SK-N-SH (cell line): ENCODE measurements at regions not wholly inside any gene's neighbourhood (a gene's known extent, or its start where the extent isn't known, plus 50 kb on each side); places are given as distances from the start of the nearest gene placed in this dataset.

Source experiments
- CTCF ChIA-PET: fragments of 300-600, 350-600 bp; formaldehyde crosslinking; extraction: SDS; loops from one replicate; lab custom pipeline; 2021; lab: Yijun Ruan, JAX
- POLR2A ChIA-PET: fragments of 350-600 bp; sonication (Branson Sonifier 250); formaldehyde crosslinking; extraction: SDS; loops from one replicate; lab custom pipeline; 2020; ENCODE audit warnings: antibody characterized with exemption, inconsistent platforms; lab: Yijun Ruan, JAX
- DNase-seq: peaks from one replicate; pipeline ENCODE4 v3.0.0; 2012
- H2AFZ ChIP-seq: fragments of 200-600 bp; sonication (generic); 2 replicates; pipeline ENCODE4 v1.8.1; 2016; ENCODE audit warnings: antibody characterized with exemption, mild to moderate bottlenecking, low read depth
- H3F3A ChIP-seq: fragments of 200-600 bp; sonication (generic); replicated peaks from 2 replicates; pipeline ENCODE3; 2016; ENCODE audit warnings: antibody characterized with exemption, mild to moderate bottlenecking; ENCODE audit not compliant: insufficient read depth
- H3K27ac ChIP-seq, 2 experiments: fragments of 200-500 bp in 1 of 2; fragments of 200-600 bp in 1 of 2; sonication (Bioruptor generic) in 1 of 2; sonication (generic), shearing (Covaris generic) in 1 of 2; 2 replicates each; pipeline versions ENCODE4 v1.5.1 to v1.6.1; 2014 to 2016; ENCODE audit warnings: low read depth in 2 of 2, inconsistent platforms in 1 of 2, low read length in 1 of 2, mild to moderate bottlenecking in 1 of 2, mixed read lengths in 1 of 2
- H3K27me3 ChIP-seq: fragments of 200-600 bp; sonication (generic), shearing (Covaris generic); 2 replicates; pipeline ENCODE4 v1.6.1; 2016; ENCODE audit warnings: mixed run types; ENCODE audit not compliant: insufficient read depth
- H3K36me3 ChIP-seq, 2 experiments: fragments of 200-500 bp in 1 of 2; fragments of 200-600 bp in 1 of 2; sonication (Bioruptor generic) in 1 of 2; sonication (generic) in 1 of 2; replicated peaks in 1 of 2; 2 replicates each; pipeline versions ENCODE3 to v1.5.1; 2014 to 2016; ENCODE audit warnings: low read length in 1 of 2, mild to moderate bottlenecking in 1 of 2; ENCODE audit not compliant: insufficient read depth in 2 of 2, control insufficient read depth in 1 of 2
- H3K4me1 ChIP-seq, 2 experiments: fragments of 200-500 bp in 1 of 2; fragments of 200-600 bp in 1 of 2; sonication (Bioruptor generic) in 1 of 2; sonication (generic), shearing (Covaris generic) in 1 of 2; 2 replicates each; pipeline versions ENCODE4 v1.5.1 to v1.6.1; 2014 to 2016; ENCODE audit warnings: low read depth in 1 of 2, low read length in 1 of 2, mixed run types in 1 of 2; ENCODE audit not compliant: insufficient read depth in 2 of 2, control insufficient read depth in 1 of 2
- H3K4me2 ChIP-seq: fragments of 200-600 bp; sonication (generic), shearing (Covaris generic); 2 replicates; pipeline ENCODE4 v1.6.1; 2017; ENCODE audit warnings: mixed run types
- H3K4me3 ChIP-seq, 2 experiments: fragments of 200-500 bp in 1 of 2; fragments of 200-600 bp in 1 of 2; sonication (Bioruptor generic) in 1 of 2; sonication (generic), shearing (Covaris generic) in 1 of 2; 2 replicates each; pipeline versions ENCODE4 v1.5.1 to v1.8.1; 2014 to 2016; ENCODE audit warnings: low read depth in 2 of 2, inconsistent platforms in 1 of 2, low read length in 1 of 2, mild to moderate bottlenecking in 1 of 2, mixed read lengths in 1 of 2, moderate library complexity in 1 of 2
- H3K79me2 ChIP-seq: fragments of 200-600 bp; sonication (generic); 2 replicates; pipeline ENCODE4 v1.8.1; 2017; ENCODE audit warnings: mild to moderate bottlenecking; ENCODE audit not compliant: insufficient read depth
- H3K9ac ChIP-seq: fragments of 200-600 bp; sonication (generic); 2 replicates; pipeline ENCODE4 v1.6.1; 2017; ENCODE audit warnings: mixed run types
- H3K9me2 ChIP-seq: fragments of 200-600 bp; sonication (generic); 2 replicates; pipeline ENCODE4 v1.6.1; 2017; ENCODE audit warnings: mixed run types
- H3K9me3 ChIP-seq: fragments of 200-600 bp; sonication (generic); 2 replicates; pipeline ENCODE4 v1.6.1; 2017; ENCODE audit warnings: mixed run types, mild to moderate bottlenecking, moderate library complexity
- H4K20me1 ChIP-seq: fragments of 200-600 bp; sonication (generic); 2 replicates; pipeline ENCODE4 v1.6.1; 2017; ENCODE audit warnings: mild to moderate bottlenecking, mixed run types; ENCODE audit not compliant: insufficient read depth
- CHD2 ChIP-seq: fragments of 150-350 bp; IDR thresholded peaks from 2 replicates; pipeline ENCODE4 v1.6.1; 2018; ENCODE audit warnings: low read length; ENCODE audit not compliant: partially characterized antibody
- EP300 ChIP-seq, 2 experiments: IDR thresholded peaks; 2 replicates each; pipeline versions ENCODE4 v1.4.0 to v1.6.1; 2012; ENCODE audit warnings: borderline replicate concordance in 1 of 2, low read depth in 1 of 2, low read length in 1 of 2
- FOSL2 ChIP-seq: IDR thresholded peaks from 2 replicates; pipeline ENCODE4 v1.4.0; 2012; ENCODE audit warnings: low read depth, mild to moderate bottlenecking, moderate library complexity, borderline replicate concordance
- FOXJ3 ChIP-seq: sonication (generic); formaldehyde crosslinking; IDR thresholded peaks from 2 replicates; pipeline ENCODE4 v1.5.1; 2020; ENCODE audit warnings: mild to moderate bottlenecking, missing genetic modification reagents
- FOXM1 ChIP-seq: IDR thresholded peaks from 2 replicates; pipeline ENCODE4 v1.4.0; 2012; ENCODE audit warnings: low read depth, mild to moderate bottlenecking
- JUND ChIP-seq: IDR thresholded peaks from 2 replicates; pipeline ENCODE4 v1.4.0; 2012
- MEF2A ChIP-seq: IDR thresholded peaks from 2 replicates; pipeline ENCODE4 v1.4.0; 2012; ENCODE audit warnings: low read depth, borderline replicate concordance
- MXI1 ChIP-seq: IDR thresholded peaks from 2 replicates; pipeline ENCODE4 v1.6.1; 2012; ENCODE audit warnings: mild to moderate bottlenecking, low read depth, low read length, improper control_type of control experiment
- NFIC ChIP-seq: IDR thresholded peaks from 2 replicates; pipeline ENCODE4 v1.4.0; 2012; ENCODE audit warnings: borderline replicate concordance
- PBX3 ChIP-seq: IDR thresholded peaks from 2 replicates; pipeline ENCODE4; 2012
- RAD21 ChIP-seq: IDR thresholded peaks from 2 replicates; pipeline ENCODE4 v1.6.1; 2012; ENCODE audit warnings: mild to moderate bottlenecking, low read length
- RXRA ChIP-seq: IDR thresholded peaks from 2 replicates; pipeline ENCODE4 v1.4.0; 2012; ENCODE audit warnings: low read depth, mild to moderate bottlenecking, borderline replicate concordance
- SIN3A ChIP-seq: IDR thresholded peaks from 2 replicates; pipeline ENCODE4 v1.6.1; 2012; ENCODE audit warnings: low read depth, mild to moderate bottlenecking, low read length, moderate library complexity, borderline replicate concordance
- SMC3 ChIP-seq: IDR thresholded peaks from 2 replicates; pipeline ENCODE4 v1.6.1; 2012; ENCODE audit warnings: low read depth, low read length, improper control_type of control experiment
- TCF12 ChIP-seq: IDR thresholded peaks from 2 replicates; pipeline ENCODE4 v1.4.0; 2012
- USF1 ChIP-seq: IDR thresholded peaks from 2 replicates; pipeline ENCODE4 v1.4.0; 2012; ENCODE audit warnings: low read depth, borderline replicate concordance
- YY1 ChIP-seq: IDR thresholded peaks from 2 replicates; pipeline ENCODE4 v1.4.0; 2012; ENCODE audit warnings: low read depth, mild to moderate bottlenecking
- WGBS: methylation state at CpG from one replicate; pipeline ENCODE4 v1.1.6; 2017; ENCODE audit warnings: low lambda C conversion rate; 5-methylcytosine and 5-hydroxymethylcytosine counted together
- TF ChIP-seq, protein P1 (sequence below): IDR thresholded peaks from 2 replicates; pipeline ENCODE4 v1.4.0; 2012; ENCODE audit warnings: low read depth, borderline replicate concordance
- TF ChIP-seq, protein P2 (sequence below): IDR thresholded peaks from 2 replicates; pipeline ENCODE4 v1.6.1; 2012; ENCODE audit warnings: mild to moderate bottlenecking, low read depth, low read length, moderate library complexity

GRCh38 chr19:30774252-30774766, 402.1 kb downstream of the ZNF536 start (continued):
- TF ChIP-seq EP300 (IDR thresholded peaks at IDR 0.05; ENCODE audit: borderline replicate concordance in 1 of 2, low read depth in 1 of 2, low read length in 1 of 2) (no peak), PBX3 (no peak)

DNA sequence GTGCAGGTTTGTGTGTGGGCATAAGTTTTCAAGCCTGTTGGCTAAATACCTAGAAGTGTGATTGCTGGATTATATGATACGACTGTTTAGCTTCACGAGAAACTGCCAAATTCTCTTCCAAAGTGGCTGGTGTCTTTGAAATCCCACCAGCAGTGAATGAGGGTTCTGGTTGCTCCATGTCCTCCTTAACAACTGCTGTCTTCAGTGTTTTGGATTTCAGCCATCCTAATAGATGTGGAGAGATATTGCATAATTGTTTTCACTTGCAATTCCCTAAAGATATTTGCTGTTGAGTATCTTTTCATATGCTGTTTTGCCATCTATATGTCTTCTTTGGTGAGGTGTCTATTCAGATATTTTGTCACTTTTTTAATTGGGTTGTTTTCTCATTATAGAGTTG, 390.5 kb downstream of the ZNF536 start:
- POLR2A ChIA-PET = no interaction called here
- H3K9me3 ChIP-seq = no peaks in the 10 kb centered on the region
- no peaks in the 10 kb centered on the region for H3K27me3 ChIP-seq
- H2AFZ ChIP-seq = no peak overlapping the region
- H3K4me2 ChIP-seq = no peak overlapping the region
- H3K27ac ChIP-seq = no peak overlapping the region
- DNase-seq = no peak
- H3K4me1 ChIP-seq = peaks cover 0 to 5% of the 10 kb centered on the region in 2 experiments; a peak in 1 of 4 replicates
- no peaks in the 10 kb centered on the region for H3F3A ChIP-seq
- CTCF ChIA-PET = no interaction called here
- WGBS = 21% methylated on average over 2 of the region's 2 CpGs
- H3K79me2 ChIP-seq = no peaks in the 10 kb centered on the region
- no peaks in the 10 kb centered on the region for H3K36me3 ChIP-seq
- no peaks in the 10 kb centered on the region for H4K20me1 ChIP-seq
- H3K9ac ChIP-seq = no peak overlapping the region
- H3K4me3 ChIP-seq = no peak overlapping the region
- no peak for TF ChIP-seq YY1
- no peak for TF ChIP-seq FOXM1
- no peak for TF ChIP-seq NFIC
- TF ChIP-seq RXRA = no peak
- no peak for TF ChIP-seq JUND
- TF ChIP-seq, protein P1, sequence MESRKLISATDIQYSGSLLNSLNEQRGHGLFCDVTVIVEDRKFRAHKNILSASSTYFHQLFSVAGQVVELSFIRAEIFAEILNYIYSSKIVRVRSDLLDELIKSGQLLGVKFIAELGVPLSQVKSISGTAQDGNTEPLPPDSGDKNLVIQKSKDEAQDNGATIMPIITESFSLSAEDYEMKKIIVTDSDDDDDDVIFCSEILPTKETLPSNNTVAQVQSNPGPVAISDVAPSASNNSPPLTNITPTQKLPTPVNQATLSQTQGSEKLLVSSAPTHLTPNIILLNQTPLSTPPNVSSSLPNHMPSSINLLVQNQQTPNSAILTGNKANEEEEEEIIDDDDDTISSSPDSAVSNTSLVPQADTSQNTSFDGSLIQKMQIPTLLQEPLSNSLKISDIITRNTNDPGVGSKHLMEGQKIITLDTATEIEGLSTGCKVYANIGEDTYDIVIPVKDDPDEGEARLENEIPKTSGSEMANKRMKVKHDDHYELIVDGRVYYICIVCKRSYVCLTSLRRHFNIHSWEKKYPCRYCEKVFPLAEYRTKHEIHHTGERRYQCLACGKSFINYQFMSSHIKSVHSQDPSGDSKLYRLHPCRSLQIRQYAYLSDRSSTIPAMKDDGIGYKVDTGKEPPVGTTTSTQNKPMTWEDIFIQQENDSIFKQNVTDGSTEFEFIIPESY = no peak
- no peak for TF ChIP-seq SMC3
- TF ChIP-seq TCF12 = no peak
- no peak for TF ChIP-seq RAD21
- TF ChIP-seq, protein P2, sequence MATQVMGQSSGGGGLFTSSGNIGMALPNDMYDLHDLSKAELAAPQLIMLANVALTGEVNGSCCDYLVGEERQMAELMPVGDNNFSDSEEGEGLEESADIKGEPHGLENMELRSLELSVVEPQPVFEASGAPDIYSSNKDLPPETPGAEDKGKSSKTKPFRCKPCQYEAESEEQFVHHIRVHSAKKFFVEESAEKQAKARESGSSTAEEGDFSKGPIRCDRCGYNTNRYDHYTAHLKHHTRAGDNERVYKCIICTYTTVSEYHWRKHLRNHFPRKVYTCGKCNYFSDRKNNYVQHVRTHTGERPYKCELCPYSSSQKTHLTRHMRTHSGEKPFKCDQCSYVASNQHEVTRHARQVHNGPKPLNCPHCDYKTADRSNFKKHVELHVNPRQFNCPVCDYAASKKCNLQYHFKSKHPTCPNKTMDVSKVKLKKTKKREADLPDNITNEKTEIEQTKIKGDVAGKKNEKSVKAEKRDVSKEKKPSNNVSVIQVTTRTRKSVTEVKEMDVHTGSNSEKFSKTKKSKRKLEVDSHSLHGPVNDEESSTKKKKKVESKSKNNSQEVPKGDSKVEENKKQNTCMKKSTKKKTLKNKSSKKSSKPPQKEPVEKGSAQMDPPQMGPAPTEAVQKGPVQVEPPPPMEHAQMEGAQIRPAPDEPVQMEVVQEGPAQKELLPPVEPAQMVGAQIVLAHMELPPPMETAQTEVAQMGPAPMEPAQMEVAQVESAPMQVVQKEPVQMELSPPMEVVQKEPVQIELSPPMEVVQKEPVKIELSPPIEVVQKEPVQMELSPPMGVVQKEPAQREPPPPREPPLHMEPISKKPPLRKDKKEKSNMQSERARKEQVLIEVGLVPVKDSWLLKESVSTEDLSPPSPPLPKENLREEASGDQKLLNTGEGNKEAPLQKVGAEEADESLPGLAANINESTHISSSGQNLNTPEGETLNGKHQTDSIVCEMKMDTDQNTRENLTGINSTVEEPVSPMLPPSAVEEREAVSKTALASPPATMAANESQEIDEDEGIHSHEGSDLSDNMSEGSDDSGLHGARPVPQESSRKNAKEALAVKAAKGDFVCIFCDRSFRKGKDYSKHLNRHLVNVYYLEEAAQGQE = no peak
- TF ChIP-seq MXI1 = no peak
- TF ChIP-seq CHD2 = no peak
- TF ChIP-seq FOSL2 = no peak
- TF ChIP-seq FOXJ3 (CRISPR knock-in tag) = no peak
- TF ChIP-seq SIN3A = no peak
- TF ChIP-seq USF1 = no peak
- TF ChIP-seq MEF2A = no peak
- H3K9me2 ChIP-seq = no peaks in the 10 kb centered on the region
